K562 (cell line): ENCODE measurements at regions not wholly inside any gene's neighbourhood (a gene's known extent, or its start where the extent isn't known, plus 50 kb on each side); places are given as distances from the start of the nearest gene placed in this dataset.

Experiments used
- ATAC-seq: fragments of 200-7000 bp; cut with Tn5 transposase; 3 replicates; pipeline ENCODE4 v1.9.1; 2020; ENCODE audit warnings: moderate library complexity
- BruUV-seq: library from RNA; stranded (reverse); fragments of 400-500 nt; replicated peaks from 2 replicates; lab custom pipeline; 2021; lab: Mats Ljungman, UMichigan
- CTCF ChIA-PET: fragments of 300-600 bp; formaldehyde crosslinking; extraction: SDS; loops from one replicate; lab custom pipeline; 2021; ENCODE audit warnings: low intra/inter-chr PET ratio; lab: Yijun Ruan, JAX
- POLR2A ChIA-PET: fragments of 300-600, 350-650 bp; sonication (Branson Sonifier 250); formaldehyde crosslinking; extraction: SDS; loops from one replicate; lab custom pipeline; 2021; ENCODE audit warnings: antibody characterized with exemption, inconsistent platforms; lab: Yijun Ruan, JAX
- DNase-seq, 4 experiments: peaks; one replicate each; pipeline versions ENCODE4 v3.0.0 to v3.0.0-alpha.2; 2011 to 2018; ENCODE audit warnings: low spot score in 3 of 4, mixed read lengths in 3 of 4; ENCODE audit errors: extremely low read depth in 1 of 4
- FAIRE-seq: peaks from 2 replicates; lab custom pipeline; 2011; peaks lifted over from hg19 to GRCh38; lab: Jason Lieb, UNC
- H2AFZ ChIP-seq: 2 replicates; pipeline ENCODE4 v1.6.0; 2011; ENCODE audit warnings: low read depth, low read length, control low read depth, inconsistent platforms
- H3K27ac ChIP-seq: fragments of 200-600 bp; 3 replicates; pipeline ENCODE4 v1.8.0; 2011; ENCODE audit warnings: low read depth, mild to moderate bottlenecking, control low read depth, inconsistent platforms, low read length, moderate library complexity, mixed read lengths; ENCODE audit errors: extremely low read depth
- H3K27me3 ChIP-seq, 2 experiments: fragments of 300-600 bp in 1 of 2; 2 replicates in 1 of 2; 3 replicates in 1 of 2; pipeline versions ENCODE4 v1.6.0 to v1.8.0; 2011; ENCODE audit warnings: inconsistent platforms in 2 of 2, low read length in 2 of 2, mild to moderate bottlenecking in 1 of 2, mixed read lengths in 1 of 2, moderate library complexity in 1 of 2; ENCODE audit not compliant: control insufficient read depth in 2 of 2, insufficient read depth in 2 of 2
- H3K36me3 ChIP-seq: fragments of 300-600 bp; 3 replicates; pipeline ENCODE4 v1.8.0; 2011; ENCODE audit warnings: mild to moderate bottlenecking, low read length, inconsistent platforms; ENCODE audit not compliant: control insufficient read depth, insufficient read depth
- H3K4me1 ChIP-seq, 2 experiments: fragments of 200-600 bp in 1 of 2; replicated peaks in 1 of 2; 2 replicates in 1 of 2; 3 replicates in 1 of 2; pipeline versions ENCODE4 v1.5.1 to v1.8.0; 2011; ENCODE audit warnings: inconsistent platforms in 2 of 2, low read length in 2 of 2, mild to moderate bottlenecking in 1 of 2, mixed read lengths in 1 of 2, moderate library complexity in 1 of 2; ENCODE audit not compliant: control insufficient read depth in 2 of 2, insufficient read depth in 2 of 2
- H3K4me2 ChIP-seq: 2 replicates; pipeline ENCODE4 v1.6.1; 2011; ENCODE audit warnings: low read length, control low read depth, inconsistent platforms, mixed read lengths; ENCODE audit not compliant: insufficient read depth
- H3K4me3 ChIP-seq: fragments of 200-600 bp; sonication (generic), shearing (Covaris generic); 2 replicates; pipeline ENCODE4 v1.5.1; 2016; ENCODE audit warnings: control low read depth, inconsistent platforms
- H3K79me2 ChIP-seq: fragments of 200-600 bp; 3 replicates; pipeline ENCODE4 v1.8.0; 2011; ENCODE audit warnings: low read length, inconsistent platforms; ENCODE audit not compliant: control insufficient read depth, insufficient read depth
- H3K9ac ChIP-seq, 2 experiments: 2 replicates each; pipeline versions ENCODE4 v1.6.0 to v1.6.1; 2011; ENCODE audit warnings: low read depth in 2 of 2, low read length in 2 of 2, control low read depth in 1 of 2, inconsistent platforms in 1 of 2, mild to moderate bottlenecking in 1 of 2, mixed read lengths in 1 of 2; ENCODE audit not compliant: insufficient read depth in 1 of 2
- H3K9me1 ChIP-seq: one replicate; pipeline ENCODE4 v1.6.0; 2011; ENCODE audit warnings: inconsistent platforms, mild to moderate bottlenecking, low read length, moderate library complexity; ENCODE audit not compliant: control insufficient read depth, insufficient read depth
- H3K9me3 ChIP-seq: replicated peaks from 2 replicates; pipeline ENCODE4 v1.5.1; 2011; ENCODE audit warnings: low read depth, low read length, inconsistent platforms; ENCODE audit not compliant: control insufficient read depth, insufficient read depth
- H4K20me1 ChIP-seq: replicated peaks from 2 replicates; pipeline ENCODE4 v1.6.1; 2011; ENCODE audit warnings: low read length, inconsistent platforms, mixed read lengths; ENCODE audit not compliant: control insufficient read depth, insufficient read depth
- GTF2F1 ChIP-seq: IDR thresholded peaks from 2 replicates; pipeline ENCODE4 v1.6.1; 2011; ENCODE audit warnings: low read depth, low read length, improper control_type of control experiment
- KDM1A ChIP-seq, 2 experiments: fragments of 450-650 bp; IDR thresholded peaks; 2 replicates each; pipeline ENCODE4 v1.6.1; 2016; ENCODE audit warnings: mild to moderate bottlenecking in 2 of 2
- SMAD1 ChIP-seq: fragments of 150-350 bp; IDR thresholded peaks from 2 replicates; pipeline ENCODE4 v1.6.1; 2014; ENCODE audit warnings: low read length, low read depth; ENCODE audit not compliant: partially characterized antibody
- ZNF3 ChIP-seq: fragments of 250-450 bp; sonication (Bioruptor Pico); IDR thresholded peaks from 2 replicates; pipeline ENCODE4 v1.5.0; 2021; ENCODE audit warnings: mild to moderate bottlenecking, moderate library complexity
- ZNF586 ChIP-seq: fragments of 450-650 bp; formaldehyde crosslinking; conservative IDR thresholded peaks from 2 replicates; pipeline ENCODE4 v1.4.0; 2020; ENCODE audit warnings: mild to moderate bottlenecking, moderate library complexity
- WGBS: fragments of 100-300 bp; shearing (Covaris generic); methylation state at CpG from one replicate; pipeline ENCODE4 v1.1.6; 2016; ENCODE audit warnings: low coverage, mixed read lengths; ENCODE audit not compliant: insufficient coverage; ENCODE audit errors: missing lambda C conversion rate; 5-methylcytosine and 5-hydroxymethylcytosine counted together
- in situ Hi-C: fragments of 300-500 bp; cut with MboI; formaldehyde crosslinking; loops from 4 replicates; pipeline ENCODE4 v1.15.0; 2018; ENCODE audit warnings: inconsistent platforms, mixed read lengths
- intact Hi-C: fragments of 100-400 bp; cut with micrococcal nuclease; formaldehyde crosslinking; loops from 2 replicates; pipeline ENCODE4 v1.14.2; 2022
- TF ChIP-seq, protein P1 (sequence below): sonication (generic); formaldehyde crosslinking; IDR thresholded peaks from 2 replicates; pipeline ENCODE4 v1.8.0; 2022; ENCODE audit warnings: mild to moderate bottlenecking, low read depth, missing genetic modification reagents

DNA sequence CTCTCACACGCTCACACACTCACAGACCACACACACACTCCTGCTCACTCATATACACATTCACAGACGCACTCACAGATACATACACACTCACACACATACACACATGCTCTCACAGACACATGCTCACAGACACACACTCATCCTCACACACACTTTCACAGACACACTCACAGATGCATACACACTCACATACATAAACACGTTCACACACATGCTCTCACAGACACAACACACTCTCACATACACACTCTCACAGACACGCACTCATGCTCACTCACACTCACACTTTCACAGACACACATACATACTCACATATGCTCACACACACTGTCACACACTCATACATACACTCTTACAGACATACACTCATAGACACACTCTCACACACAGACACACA lies 82.2 kb downstream of the IRX2 start:
- Histone ChIP-seq H3K9me1 (no peaks in the 10 kb centered on the region), H3K79me2 (no peaks in the 10 kb centered on the region)
- DNase-seq (no peak), FAIRE-seq (no peak)
- intact Hi-C loops, result no loop called here
- TF ChIP-seq GTF2F1 (no peak), SMAD1 (no peak), KDM1A (IDR thresholded peaks at IDR 0.05) (no peak)
- TF ChIP-seq, all 486 proteins: peak for 0
- 9% methylated on average over 4 of the region's 4 CpGs for WGBS
- 0 out of 2 replicates have a peak, but pooled peaks cover under 1% of the 10 kb centered on the region for H4K20me1 ChIP-seq
- no peak overlapping the region for H3K4me2 ChIP-seq
- H2AFZ ChIP-seq, result no peak overlapping the region
- ChIA-PET CTCF (no interaction called here), POLR2A (no interaction called here)
- in situ Hi-C loops, result no loop called here
- peaks cover 7 to 41% of the 10 kb centered on the region in 2 experiments; a peak in 4 of 5 replicates for H3K27me3 ChIP-seq
- H3K36me3 ChIP-seq, result no peaks in the 10 kb centered on the region
- H3K9ac ChIP-seq, result no peak overlapping the region
- BruUV-seq, result no TSS peak
- no peak for ATAC-seq
- no peaks in the 10 kb centered on the region for H3K9me3 ChIP-seq
- H3K4me3 ChIP-seq, result no peak overlapping the region
- H3K4me1 ChIP-seq, result no peaks in the 10 kb centered on the region
- no peak overlapping the region for H3K27ac ChIP-seq

DNA sequence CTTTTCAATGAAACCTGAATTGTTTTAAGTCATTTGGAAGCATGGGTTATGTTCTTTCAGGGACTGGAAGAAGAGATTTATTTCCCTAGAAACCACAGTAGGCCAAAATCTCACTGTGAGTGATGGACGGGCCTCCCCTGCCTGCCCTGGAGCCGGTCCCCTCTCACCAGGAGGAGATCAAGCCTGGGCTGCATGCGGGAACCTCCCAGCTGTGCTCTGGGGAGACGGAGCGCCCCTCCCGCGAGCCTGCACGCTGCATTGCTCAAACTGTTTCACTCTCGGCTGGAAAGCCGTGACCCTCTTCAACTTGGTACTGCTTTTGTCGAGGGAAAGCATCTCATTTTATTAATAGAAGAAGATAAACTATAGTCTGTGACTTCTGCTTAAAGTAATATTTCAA lies 85.4 kb downstream of the IRX2 start:
- no TSS peak for BruUV-seq
- peaks cover 9 to 46% of the 10 kb centered on the region in 2 experiments; a peak in 4 of 5 replicates for H3K27me3 ChIP-seq
- no peak for FAIRE-seq
- no peak for DNase-seq
- TF ChIP-seq, protein P1, sequence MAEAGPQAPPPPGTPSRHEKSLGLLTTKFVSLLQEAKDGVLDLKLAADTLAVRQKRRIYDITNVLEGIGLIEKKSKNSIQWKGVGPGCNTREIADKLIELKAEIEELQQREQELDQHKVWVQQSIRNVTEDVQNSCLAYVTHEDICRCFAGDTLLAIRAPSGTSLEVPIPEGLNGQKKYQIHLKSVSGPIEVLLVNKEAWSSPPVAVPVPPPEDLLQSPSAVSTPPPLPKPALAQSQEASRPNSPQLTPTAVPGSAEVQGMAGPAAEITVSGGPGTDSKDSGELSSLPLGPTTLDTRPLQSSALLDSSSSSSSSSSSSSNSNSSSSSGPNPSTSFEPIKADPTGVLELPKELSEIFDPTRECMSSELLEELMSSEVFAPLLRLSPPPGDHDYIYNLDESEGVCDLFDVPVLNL, result no peak
- no peak for TF ChIP-seq ZNF3
- no peak for TF ChIP-seq ZNF586
- no peak overlapping the region for H3K4me2 ChIP-seq
- no peak overlapping the region for H3K9ac ChIP-seq
- intact Hi-C loops, result no loop called here
- ChIA-PET POLR2A (no interaction called here), CTCF (no interaction called here)
- no peak overlapping the region for H2AFZ ChIP-seq
- in situ Hi-C loops, result no loop called here
- H3K36me3 ChIP-seq, result no peaks in the 10 kb centered on the region
- 1% methylated on average over 11 of the region's 11 CpGs for WGBS
- no peaks in the 10 kb centered on the region for H3K9me3 ChIP-seq
- ATAC-seq, result no peak
- no peaks in the 10 kb centered on the region for H4K20me1 ChIP-seq
- H3K27ac ChIP-seq, result no peak overlapping the region
- H3K9me1 ChIP-seq, result no peaks in the 10 kb centered on the region
- no peaks in the 10 kb centered on the region for H3K79me2 ChIP-seq
- H3K4me1 ChIP-seq, result no peaks in the 10 kb centered on the region
- H3K4me3 ChIP-seq, result no peak overlapping the region
